ENCODE measurements at regions not wholly inside any gene's neighbourhood (a gene's known extent, or its start where the extent isn't known, plus 50 kb on each side); places are given as distances from the start of the nearest gene placed in this dataset.
"Not testable (repeated sequence)": the region's sequence is repeated elsewhere in the genome, so short reads cannot be mapped to it uniquely, and the experiment has no call there.

GRCh38 chr4:131348263-131348662, 1800.8 kb upstream of the PCDH10 start:
- TF ChIP-seq, protein P1, sequence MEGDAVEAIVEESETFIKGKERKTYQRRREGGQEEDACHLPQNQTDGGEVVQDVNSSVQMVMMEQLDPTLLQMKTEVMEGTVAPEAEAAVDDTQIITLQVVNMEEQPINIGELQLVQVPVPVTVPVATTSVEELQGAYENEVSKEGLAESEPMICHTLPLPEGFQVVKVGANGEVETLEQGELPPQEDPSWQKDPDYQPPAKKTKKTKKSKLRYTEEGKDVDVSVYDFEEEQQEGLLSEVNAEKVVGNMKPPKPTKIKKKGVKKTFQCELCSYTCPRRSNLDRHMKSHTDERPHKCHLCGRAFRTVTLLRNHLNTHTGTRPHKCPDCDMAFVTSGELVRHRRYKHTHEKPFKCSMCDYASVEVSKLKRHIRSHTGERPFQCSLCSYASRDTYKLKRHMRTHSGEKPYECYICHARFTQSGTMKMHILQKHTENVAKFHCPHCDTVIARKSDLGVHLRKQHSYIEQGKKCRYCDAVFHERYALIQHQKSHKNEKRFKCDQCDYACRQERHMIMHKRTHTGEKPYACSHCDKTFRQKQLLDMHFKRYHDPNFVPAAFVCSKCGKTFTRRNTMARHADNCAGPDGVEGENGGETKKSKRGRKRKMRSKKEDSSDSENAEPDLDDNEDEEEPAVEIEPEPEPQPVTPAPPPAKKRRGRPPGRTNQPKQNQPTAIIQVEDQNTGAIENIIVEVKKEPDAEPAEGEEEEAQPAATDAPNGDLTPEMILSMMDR (IDR thresholded peaks at IDR 0.05; ENCODE audit: insufficient read depth, low read length, poor library complexity, severe bottlenecking): no peak
- no peak overlapping the region for H3K4me3 ChIP-seq (ENCODE audit: low read depth, low read length)
- DNase-seq (ENCODE audit: low read depth): no peak
- no peaks in the 10 kb centered on the region for H3K36me3 ChIP-seq (ENCODE audit: control insufficient read depth, insufficient read depth, low read length)
- no peaks in the 10 kb centered on the region for H3K27me3 ChIP-seq (ENCODE audit: control insufficient read depth, insufficient read depth, low read length)

DNA sequence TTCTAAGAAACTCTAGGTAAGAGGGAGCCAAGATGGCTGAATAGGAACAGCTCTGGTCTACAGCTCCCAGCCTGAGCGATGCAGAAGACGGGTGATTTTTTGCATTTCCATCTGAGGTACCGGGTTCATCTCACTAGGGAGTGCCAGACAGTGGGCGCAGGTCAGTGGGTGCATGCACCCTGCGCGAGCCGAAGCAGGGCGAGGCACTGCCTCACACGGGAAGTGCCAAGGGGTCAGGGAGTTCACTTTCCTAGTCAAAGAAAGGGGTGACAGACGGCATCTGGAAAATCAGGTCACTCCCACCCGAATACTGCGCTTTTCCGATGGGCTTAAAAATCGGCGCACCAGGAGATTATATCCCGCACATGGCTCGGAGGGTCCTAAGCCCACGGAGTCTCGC, 1796.7 kb upstream of the PCDH10 start:
- not testable (repeated sequence) for H3K27me3 ChIP-seq (ENCODE audit: control insufficient read depth, insufficient read depth, low read length); H3K4me3 ChIP-seq (ENCODE audit: low read depth, low read length); DNase-seq (ENCODE audit: low read depth); H3K36me3 ChIP-seq (ENCODE audit: control insufficient read depth, insufficient read depth, low read length)

DNA sequence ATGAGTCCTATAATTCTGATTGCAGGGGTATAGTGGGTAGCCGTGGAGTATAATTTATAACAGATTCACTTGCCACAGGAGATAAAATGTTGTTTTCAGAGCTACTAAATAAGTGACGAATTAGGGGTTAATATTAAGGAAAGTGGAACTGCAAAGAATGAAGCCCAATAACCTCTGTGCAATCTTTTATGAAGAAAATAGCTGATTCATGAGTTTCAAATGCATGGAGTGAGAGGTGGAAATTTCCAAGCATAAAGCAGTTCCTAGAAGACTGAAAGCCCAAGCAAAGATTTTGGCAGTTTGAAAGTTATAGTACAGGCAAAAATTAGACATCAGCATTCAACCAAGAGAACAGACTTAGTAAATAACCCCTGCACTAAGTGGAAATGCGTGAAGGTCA, 1782.4 kb upstream of the PCDH10 start:
- H3K4me3 ChIP-seq (ENCODE audit: low read depth, low read length): no peak overlapping the region

DNA sequence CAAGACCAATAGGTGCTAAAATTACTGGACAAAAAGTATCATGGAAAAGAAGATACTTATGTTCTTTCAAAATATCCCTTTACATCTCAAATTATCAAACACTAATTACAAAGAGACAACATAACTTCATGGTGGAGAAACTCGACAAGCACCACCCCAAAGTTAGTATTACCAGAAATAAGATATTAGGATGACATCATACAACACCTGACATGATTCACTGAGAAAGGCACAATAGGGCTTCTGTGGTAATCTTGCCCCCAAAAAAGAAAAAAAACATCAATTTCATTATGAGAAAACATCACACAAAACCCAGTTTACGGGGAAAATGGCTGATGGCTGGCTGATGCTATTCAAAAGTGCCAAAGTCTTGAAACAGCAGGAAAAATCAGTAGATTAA, 1781.7 kb upstream of the PCDH10 start:
- Histone ChIP-seq H3K36me3 (ENCODE audit: control insufficient read depth, insufficient read depth, low read length) (no peaks in the 10 kb centered on the region), H3K27me3 (ENCODE audit: control insufficient read depth, insufficient read depth, low read length) (no peaks in the 10 kb centered on the region), H3K4me3 (ENCODE audit: low read depth, low read length) (no peak overlapping the region)
- TF ChIP-seq, protein P1 (IDR thresholded peaks at IDR 0.05; ENCODE audit: insufficient read depth, low read length, poor library complexity, severe bottlenecking): no peak
- DNase-seq (ENCODE audit: low read depth): no peak

More for the DNA sequence above, 1782.4 kb upstream of the PCDH10 start:
- TF ChIP-seq, protein P1 (IDR thresholded peaks at IDR 0.05; ENCODE audit: insufficient read depth, low read length, poor library complexity, severe bottlenecking): no peak
- no peaks in the 10 kb centered on the region for H3K27me3 ChIP-seq (ENCODE audit: control insufficient read depth, insufficient read depth, low read length)
- no peaks in the 10 kb centered on the region for H3K36me3 ChIP-seq (ENCODE audit: control insufficient read depth, insufficient read depth, low read length)
- no peak for DNase-seq (ENCODE audit: low read depth)

GRCh38 chr4:131370846-131371245, 1778.2 kb upstream of the PCDH10 start:
- Histone ChIP-seq H3K4me3 (ENCODE audit: low read depth, low read length) (no peak overlapping the region), H3K27me3 (ENCODE audit: control insufficient read depth, insufficient read depth, low read length) (no peaks in the 10 kb centered on the region), H3K36me3 (ENCODE audit: control insufficient read depth, insufficient read depth, low read length) (no peaks in the 10 kb centered on the region)
- DNase-seq (ENCODE audit: low read depth): peak; percentile 67
- TF ChIP-seq, protein P1 (IDR thresholded peaks at IDR 0.05; ENCODE audit: insufficient read depth, low read length, poor library complexity, severe bottlenecking): no peak

DNA sequence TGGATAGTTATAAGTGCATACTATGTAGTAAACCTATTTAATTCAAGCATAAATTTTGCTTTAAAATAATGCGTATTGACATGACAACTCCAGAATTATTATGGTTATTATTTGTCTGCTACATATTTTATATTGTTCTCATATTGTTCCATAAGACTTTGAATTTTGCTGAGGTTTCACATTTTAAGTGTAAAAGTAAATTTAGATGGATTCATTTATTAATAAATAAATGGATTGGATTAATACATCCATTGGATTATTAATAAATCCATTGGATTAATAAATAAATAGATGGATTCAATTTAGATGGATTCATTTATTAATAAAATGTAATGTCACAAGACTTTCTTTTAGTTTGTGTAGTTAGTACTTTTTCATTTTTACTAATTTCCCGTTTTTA, 1768.0 kb upstream of the PCDH10 start:
- no peak for DNase-seq (ENCODE audit: low read depth)

More for the DNA sequence above, 1768.0 kb upstream of the PCDH10 start:
- H3K27me3 ChIP-seq (ENCODE audit: control insufficient read depth, insufficient read depth, low read length): no peaks in the 10 kb centered on the region
- TF ChIP-seq, protein P1 (IDR thresholded peaks at IDR 0.05; ENCODE audit: insufficient read depth, low read length, poor library complexity, severe bottlenecking): no peak
- no peaks in the 10 kb centered on the region for H3K36me3 ChIP-seq (ENCODE audit: control insufficient read depth, insufficient read depth, low read length)
- no peak overlapping the region for H3K4me3 ChIP-seq (ENCODE audit: low read depth, low read length)
